Left ventricle myocardium superior (tissue), 1 donor: ENCODE measurements at regions not wholly inside any gene's neighbourhood (a gene's known extent, or its start where the extent isn't known, plus 50 kb on each side); places are given as distances from the start of the nearest gene placed in this dataset.

Experiments used
- ATAC-seq: fragments of 200-7000 bp; cut with Tn5 transposase; one replicate; pipeline ENCODE4 v1.9.1; 2020; ENCODE audit warnings: mild to moderate bottlenecking, moderate library complexity
- DNase-seq: peaks from one replicate; pipeline ENCODE4 v3.0.0-alpha.2; 2020
- intact Hi-C: fragments of 100-400 bp; cut with micrococcal nuclease; formaldehyde crosslinking; loops from one replicate; pipeline ENCODE4 v1.11.0; 2022
- donor health status: DM: no; HTN: yes; CAD: no; lungs with severe emphysema.

DNA sequence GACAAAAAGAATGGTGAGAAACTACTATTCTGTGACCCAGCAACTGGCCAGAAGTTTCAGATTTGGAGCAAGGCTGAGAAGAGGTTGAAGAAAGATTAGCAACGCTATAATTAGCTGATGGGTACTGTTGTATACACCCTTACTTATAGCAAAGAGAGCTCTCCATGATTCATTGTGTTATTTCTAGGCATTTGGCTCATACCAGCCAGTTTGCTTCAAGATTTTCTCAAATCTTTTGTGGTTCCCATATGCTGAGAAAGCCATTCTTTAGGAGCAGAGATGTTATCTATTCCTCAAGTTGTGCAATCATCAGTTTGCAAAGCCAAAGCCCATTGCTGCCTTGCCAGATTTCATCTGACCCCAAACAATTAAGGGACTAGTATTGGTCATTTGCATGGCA is 179.4 kb downstream of the ETS1 start:
- no peak for DNase-seq
- peak; percentile 25 for ATAC-seq
- intact Hi-C loops = no loop called here

DNA sequence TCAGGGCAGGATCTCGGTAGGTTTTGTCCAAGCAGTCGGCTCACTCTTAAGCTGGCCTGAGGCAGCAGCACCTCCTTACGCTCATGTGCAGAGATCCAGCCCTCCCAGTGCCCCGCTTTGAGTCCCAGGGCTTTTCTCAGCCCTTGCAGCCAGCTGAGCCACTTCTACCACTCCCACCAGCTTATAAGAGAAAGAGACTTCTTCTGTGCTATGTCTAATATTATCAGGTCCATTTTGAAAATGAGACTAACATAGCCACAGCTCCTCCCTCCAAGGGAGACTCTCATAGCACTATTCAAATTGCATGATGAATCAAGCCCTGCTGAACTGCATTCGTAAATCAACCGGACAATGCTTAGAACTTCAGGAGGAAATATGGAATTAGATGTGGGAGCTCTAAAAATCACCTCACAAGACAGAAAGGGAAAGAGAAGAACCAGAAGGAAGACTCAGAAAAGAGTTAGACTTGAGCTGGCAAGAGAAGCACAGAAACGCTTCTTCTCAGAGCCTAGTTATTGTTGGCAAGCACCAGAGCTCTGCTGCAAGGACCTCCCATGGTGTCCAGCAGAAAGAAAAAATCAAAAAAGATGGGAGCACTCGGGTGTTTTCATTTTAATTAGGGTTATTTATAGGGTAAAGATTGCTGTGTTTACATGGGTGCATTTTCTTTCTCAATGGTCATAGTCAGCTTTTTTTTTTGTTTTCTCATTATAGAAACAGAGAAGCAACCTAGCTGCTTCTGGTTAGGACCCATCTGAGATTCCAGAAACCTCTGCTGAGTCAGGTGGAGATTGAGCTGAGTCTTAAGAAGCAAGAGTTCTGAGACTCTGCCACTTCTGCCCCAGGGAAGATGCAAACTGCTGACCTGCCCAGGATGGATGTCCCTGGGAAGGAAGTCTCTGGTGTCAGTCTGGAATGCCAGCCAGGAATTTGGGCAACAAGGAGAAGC is 181.4 kb downstream of the ETS1 start:
- peak; percentile 50 for ATAC-seq
- no peak for DNase-seq
- intact Hi-C loops = no loop called here

DNA sequence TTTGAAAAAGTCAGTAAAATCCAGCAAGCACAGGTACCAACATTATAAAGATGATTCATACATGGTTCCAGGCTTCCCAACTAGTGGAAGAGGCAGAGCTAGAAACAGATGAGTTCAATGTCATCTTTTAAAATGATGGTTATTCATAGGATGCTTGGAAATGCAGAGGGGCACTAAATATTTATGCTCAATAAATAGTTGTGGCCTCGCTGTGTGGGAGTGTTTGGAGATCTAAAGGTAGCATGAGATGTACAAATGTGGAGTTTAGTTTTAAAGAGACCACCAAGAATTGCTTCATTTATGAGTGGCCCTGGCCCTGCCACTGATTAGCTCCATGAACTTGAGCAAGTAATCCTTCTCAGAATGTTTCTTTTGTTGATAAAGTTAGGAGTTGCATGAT is 182.2 kb downstream of the ETS1 start:
- no peak for ATAC-seq
- intact Hi-C loops = no loop called here
- no peak for DNase-seq

DNA sequence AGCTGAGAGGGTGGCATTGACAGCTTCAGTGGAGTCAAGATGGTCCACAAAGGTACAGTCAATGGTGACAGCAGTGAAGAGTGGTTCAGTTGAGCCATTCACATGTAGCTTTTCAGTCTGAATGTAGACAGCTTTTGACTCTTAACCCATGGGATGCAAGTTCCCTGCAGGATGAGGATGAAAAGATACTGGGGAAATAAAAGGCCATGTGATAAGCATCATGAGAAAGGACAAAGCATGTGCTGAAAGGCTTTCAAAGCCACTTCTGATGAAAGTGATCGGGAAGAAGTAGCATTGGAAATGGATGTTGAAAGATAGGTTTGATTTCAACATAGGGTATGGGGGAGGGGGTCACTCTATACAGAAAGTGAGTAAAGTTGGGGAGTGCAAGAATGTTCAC is 182.9 kb downstream of the ETS1 start:
- intact Hi-C loops = no loop called here

DNA sequence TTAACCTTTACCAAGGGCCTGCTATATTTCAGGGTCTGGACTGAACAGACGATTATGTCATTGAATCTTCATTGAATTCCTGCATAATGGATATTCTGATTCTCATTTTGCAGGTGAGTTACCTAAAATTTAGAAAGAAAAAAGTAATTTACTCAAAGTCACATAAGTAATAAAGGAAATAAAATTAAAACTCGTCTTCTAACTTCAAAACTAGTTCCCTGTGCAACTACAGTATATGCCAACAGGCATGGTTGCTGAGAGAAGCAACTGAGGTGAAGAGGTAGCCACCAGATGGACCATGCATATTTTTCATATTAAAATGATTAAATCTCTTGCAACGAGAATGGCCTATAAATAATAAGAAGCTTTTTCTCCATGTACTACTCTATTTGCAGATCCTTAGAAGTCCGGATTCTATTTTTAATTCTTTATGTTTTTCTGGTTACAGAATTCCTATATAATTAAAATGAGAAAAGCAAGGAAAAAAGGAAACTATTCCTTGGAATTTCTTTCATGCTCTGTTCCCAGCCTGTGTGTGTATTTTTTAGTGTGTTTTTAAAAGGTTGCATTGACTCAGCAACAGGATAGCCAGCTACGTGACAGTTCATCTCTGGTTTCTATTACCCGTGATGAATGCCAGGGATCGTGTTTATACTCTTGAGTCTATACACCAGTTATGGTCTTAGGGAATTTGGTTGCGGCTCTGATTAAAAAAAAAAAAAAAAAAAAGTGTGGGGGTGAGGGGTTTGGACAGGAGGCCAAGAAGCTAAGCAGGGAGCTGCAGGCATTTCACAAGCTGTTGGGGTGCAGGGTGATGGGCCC is 186.8 kb downstream of the ETS1 start:
- intact Hi-C loops = no loop called here
- no peak for ATAC-seq
- DNase-seq = no peak

More for the DNA sequence above, 182.9 kb downstream of the ETS1 start:
- DNase-seq = no peak
- ATAC-seq = no peak

DNA sequence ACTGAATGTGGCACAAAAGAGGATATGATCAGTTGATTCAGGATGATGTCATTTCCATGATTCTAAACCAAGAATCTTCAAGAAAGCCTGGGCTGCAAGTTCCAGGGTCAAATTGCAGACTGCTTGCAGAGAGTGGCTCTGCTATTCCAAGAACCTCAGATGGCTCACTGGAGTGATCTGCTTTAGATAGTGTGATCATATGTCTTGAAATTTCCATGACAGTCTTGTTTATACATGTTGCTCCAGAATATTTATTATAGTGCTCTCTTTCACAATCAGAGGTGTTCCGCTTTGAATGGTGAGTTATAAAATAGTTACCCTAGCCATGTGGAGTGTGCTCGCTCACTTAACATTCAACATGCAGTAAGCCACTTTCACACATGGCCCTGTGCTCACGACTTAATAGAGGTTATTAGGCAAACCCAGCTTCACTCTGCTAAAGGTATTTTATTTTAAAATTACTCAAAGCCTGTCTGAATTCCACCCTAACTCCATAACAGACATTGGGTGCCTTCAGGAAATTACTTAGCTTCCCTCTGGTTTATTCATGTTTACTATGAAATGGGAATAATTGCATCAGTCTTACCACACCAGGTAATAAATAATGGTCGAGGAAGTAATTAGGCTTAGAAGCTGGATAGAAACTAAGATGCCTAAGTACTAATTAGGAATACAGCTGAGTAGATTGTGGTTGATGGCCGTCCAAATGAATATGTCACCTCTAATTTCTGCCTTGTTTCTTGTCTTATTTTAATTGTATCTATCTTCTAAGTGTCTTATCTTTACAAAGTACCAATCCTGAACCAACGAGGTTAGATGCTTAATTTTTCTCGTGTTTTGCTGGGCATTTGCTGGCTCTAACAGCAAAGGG is 187.9 kb downstream of the ETS1 start:
- intact Hi-C loops = no loop called here
- DNase-seq (no peak), ATAC-seq (no peak)

DNA sequence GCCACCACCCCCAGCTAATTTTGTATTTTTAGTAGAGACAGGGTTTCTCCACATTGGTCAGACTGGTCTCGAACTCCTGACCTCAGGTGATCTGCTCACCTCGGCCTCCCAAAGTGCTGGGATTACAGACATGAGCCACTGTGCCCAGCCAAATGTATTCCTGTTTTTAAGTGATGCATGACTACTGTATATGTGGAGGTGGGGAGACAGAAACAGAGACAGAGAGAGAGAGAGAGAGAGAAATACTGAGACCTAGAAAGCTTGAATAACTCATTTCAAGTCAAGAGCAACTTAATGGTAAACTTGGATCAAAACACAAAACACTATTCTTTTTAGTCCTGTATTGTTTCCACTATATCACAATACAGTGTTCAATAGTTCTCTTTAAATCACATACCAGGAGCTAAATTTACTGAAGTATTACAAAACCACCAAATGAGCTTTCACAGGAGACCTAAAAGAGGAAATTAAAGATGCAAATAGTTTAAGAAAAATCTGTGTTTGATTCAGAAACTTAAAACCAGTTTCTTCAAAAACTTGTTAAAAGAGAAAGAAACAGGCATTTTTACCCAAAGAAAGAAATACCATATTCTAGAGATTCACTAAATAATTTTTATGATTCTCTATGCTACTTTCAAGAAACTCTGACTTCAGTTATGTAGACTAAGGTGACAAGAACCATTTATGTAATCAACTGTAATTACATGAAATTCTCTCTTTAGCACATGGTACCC is 188.7 kb downstream of the ETS1 start:
- intact Hi-C loops = no loop called here
- DNase-seq (no peak), ATAC-seq (no peak)

DNA sequence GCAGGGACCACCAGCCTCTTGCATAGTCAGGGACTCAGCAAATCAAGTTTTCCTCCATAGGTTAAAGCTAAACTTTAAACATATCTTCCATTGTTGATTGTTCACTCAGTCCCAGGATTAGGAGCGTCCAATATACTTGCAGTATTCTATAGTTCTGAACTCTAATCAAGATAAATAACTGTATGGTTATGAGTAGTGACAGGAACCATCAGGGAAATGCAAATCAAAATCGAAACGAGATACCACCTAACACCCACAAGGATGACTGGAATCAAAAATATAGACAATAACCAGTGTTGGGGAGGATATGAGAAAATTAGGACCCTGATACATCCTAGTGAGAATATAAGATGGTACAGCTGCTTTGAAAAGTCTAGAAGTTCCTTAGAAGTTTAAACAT is 190.0 kb downstream of the ETS1 start:
- intact Hi-C loops = no loop called here
- DNase-seq = no peak
- ATAC-seq = no peak

DNA sequence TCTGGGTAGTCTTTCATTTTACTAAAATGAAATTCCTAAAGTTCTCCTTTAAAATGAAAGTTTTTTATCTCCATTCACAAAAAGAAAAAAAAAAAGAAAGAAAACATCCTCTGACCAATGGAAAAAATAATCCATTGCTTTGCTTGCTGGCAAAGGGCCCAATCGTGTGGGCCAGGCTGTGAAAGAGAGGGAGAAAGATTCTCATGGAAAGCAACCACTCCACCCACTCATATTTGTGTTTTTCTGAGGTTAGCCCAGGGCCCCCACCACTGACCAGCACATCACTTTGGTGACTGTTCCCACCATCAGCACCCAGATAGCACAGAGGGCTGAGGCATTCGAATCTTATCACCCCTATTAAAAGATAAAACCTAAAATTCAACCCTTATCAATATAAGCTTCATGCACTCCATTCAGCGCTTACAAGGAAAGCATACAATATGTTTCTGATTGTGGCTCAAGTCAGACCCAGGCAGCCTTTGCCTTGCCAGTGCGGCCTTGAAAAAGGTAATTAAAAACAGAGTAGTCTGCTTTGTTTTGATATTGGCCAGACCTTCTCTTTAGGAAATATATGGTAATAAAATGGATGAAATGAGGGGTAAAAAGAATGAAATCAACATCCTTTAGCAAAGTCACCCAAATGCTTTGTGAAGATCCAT is 192.8 kb downstream of the ETS1 start:
- intact Hi-C loops = no loop called here
- ATAC-seq (peak; percentile 30), DNase-seq (peak; percentile 29)

DNA sequence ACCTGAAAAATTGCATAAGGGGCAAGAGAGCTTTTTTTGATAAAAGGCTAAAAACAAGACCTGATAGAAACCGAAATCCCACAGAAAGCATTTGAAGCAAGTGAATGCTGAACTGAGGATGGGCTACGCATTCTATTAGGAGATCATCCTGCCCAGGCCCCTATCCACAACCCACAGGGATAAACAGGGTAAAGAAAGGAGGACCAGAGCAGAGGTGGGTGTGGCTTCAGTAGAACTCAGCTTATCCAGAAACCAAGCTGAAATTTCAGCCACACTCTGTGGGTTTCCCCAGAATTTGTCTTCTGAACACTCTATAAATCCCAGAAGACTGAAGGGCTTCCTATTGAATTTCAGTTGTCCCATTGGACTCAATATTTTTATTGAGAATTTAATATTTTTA is 195.1 kb downstream of the ETS1 start:
- ATAC-seq = no peak
- intact Hi-C loops = no loop called here
- DNase-seq = no peak

DNA sequence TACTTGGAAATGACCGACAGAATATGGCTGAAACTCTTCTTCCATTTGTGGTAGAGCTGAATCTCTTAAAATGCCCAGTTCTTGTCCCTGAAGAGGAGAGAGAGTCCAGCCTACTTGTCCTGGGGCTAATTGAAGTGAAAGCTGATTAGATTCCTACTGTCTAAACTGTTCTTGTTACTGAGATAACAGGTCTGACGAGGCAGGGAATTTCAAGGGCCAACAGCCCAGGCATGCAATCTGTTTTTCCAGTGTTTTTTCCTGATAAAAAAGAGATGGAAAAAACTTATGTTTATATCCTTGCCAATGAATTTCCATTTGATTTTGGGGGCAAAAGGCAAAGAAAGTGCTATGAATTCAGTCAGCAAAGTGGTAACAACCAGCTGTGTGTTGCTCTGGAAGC is 195.5 kb downstream of the ETS1 start:
- ATAC-seq (no peak), DNase-seq (no peak)
- intact Hi-C loops = no loop called here

DNA sequence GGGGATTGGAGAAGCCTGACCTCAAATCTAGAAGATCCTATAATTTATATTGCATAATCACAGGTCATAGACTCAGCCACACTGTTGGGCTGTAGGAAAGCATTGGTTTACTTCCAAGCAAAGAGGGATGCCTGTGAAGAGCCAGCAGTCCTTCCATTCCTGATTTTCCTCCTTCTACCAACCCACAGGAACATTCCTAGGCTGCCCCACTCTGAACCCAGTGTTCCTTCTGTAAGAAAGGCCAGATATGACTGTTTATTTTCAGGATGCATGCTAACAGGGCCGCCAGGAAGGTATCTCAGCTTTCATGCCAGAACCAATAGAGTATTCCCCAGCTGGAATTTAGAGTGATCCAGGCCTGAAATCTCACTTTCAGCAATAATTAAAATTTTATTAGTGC is 197.1 kb downstream of the ETS1 start:
- intact Hi-C loops = no loop called here
- ATAC-seq (peak; percentile 47), DNase-seq (no peak)

DNA sequence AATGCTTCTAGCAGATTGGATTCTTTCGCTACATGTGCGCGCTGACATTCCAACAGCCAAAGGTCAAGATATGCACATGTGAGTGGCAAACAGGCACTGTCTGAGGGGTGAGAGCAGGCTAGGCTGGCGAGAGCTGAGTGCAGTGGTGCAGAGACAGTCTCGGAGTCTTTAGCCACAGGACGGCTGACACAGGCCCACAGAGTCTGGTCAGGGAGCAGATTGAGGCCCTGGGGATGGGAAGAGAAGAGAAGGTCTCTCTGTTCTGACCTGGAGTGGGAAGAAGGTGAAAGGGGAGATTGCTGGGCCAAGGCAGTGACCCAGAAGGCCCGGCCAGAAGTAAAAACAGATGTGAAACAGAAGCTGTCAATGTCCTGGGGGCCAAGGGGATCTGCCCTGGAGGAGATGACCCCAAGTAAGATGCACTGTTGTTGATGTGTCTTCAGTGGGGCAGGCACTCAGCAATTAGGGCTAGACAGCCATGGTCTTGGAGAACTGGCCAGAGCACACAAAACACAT is 197.8 kb downstream of the ETS1 start:
- DNase-seq (peak; percentile 31), ATAC-seq (peak; percentile 71)
- intact Hi-C loops = no loop called here

DNA sequence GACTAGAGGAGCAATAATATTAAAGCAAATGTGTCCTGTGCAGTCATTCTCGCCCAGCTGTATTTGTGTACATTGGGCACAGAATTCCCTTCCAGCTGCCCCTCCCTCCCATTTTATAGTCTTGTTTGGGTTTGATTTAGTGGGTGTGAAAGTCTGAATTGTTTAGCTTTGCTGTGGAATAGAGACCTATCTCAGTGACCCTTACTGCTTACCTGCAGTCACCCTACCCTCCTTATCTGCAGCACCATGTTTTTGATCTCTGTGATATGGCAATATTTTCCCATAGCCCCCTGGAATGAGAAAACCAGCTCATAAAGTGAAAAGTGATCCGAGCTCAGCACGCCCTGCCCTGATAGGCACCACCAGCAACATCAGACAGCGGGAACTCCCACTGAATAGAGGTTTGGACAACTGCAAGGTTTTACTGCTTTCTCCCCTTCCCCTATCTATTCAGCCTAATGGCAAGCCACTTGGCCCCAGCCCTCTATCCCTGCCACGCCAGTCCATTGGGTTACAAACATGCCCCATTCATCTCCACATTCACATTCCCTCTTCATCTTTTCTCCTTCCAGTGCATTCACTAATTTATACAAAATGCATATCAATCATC is 199.0 kb downstream of the ETS1 start:
- no peak for ATAC-seq
- intact Hi-C loops = no loop called here
- DNase-seq = no peak

DNA sequence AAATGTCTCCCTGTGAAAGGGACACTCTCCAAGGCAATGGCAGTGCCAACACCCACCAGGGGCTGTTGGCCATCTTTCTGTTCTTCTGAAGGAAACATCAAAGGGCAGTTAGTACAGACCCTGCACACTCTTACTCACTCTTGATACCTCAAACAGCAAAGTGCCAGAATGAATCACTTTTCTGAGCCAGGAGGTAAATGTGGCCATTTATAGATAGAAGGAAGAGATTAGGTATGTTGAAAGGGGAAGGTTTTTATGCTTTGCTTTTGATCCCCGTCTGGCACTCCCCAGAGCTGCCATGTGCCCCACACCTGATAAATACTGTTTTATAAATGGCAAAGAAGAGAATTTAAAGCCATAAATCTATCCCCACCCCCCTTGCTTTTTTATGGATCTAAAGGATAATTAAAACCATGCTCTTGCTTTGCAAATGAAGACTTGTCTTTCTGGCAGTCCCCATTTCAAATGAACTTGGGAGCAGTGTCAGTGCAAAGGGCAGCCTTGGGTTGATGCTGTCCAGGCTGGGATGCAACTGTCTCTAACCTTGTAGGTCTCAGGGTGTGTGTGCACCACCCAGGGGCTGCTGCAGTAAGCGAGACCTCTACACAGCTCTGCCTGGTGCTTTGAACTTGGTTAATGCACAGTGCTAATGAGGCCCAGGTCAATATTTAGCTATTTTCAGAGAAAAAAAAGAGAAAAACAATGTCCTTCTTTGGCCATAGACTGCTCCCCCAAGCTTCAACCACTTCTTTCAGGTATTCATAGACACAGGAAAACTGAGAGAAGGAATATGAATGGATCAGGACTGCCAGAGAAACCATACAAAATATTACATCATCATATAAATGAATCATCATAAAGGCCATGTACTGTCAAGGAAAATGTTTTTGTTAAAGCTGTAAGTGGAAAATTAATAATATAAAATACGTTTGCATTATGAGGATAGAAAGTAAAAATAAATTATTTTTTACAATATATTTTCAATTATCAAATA is 207.5 kb downstream of the ETS1 start:
- DNase-seq (no peak), ATAC-seq (no peak)
- intact Hi-C loops = no loop called here

DNA sequence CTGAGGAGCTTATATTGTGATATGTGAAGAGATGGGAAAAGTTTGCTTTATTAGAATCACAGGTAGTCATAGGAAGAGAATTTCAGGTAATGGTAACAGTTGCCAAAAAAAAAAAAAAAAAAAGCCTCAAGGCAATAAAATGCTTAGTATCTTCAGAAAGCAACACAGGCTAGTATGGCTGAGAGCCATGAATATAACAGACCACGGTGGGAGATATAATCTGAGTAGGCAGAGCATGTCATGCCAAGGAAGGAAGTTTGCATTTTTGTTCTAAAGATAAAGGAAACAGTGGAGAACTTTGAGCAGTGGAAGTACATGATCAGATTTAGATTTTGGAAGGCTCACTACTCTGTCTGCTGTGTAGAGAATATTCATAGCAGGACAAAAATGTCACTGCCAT is 211.4 kb downstream of the ETS1 start:
- ATAC-seq (no peak), DNase-seq (no peak)
- intact Hi-C loops = no loop called here

DNA sequence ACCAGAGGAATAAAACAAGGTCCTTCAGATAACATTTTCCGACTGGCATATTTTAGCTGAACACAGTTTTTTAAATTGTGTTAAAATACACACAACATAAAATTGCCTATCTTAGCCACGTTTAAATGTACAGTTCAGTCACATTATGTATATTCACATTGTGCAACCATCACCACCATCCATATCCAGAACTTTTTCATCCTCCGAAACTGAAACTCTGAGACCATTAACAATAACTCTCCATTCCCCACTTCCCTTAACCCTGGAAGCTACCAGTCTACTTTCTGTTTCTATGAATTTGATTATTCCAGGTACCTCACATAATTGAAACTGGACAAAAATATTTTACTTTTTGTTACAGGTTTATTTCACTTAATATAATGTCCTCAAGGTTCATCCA is 213.3 kb downstream of the ETS1 start:
- no peak for DNase-seq
- intact Hi-C loops = no loop called here
- no peak for ATAC-seq
